ENCODE measurements at regions not wholly inside any gene's neighbourhood (a gene's known extent, or its start where the extent isn't known, plus 50 kb on each side); places are given as distances from the start of the nearest gene placed in this dataset.

DNA sequence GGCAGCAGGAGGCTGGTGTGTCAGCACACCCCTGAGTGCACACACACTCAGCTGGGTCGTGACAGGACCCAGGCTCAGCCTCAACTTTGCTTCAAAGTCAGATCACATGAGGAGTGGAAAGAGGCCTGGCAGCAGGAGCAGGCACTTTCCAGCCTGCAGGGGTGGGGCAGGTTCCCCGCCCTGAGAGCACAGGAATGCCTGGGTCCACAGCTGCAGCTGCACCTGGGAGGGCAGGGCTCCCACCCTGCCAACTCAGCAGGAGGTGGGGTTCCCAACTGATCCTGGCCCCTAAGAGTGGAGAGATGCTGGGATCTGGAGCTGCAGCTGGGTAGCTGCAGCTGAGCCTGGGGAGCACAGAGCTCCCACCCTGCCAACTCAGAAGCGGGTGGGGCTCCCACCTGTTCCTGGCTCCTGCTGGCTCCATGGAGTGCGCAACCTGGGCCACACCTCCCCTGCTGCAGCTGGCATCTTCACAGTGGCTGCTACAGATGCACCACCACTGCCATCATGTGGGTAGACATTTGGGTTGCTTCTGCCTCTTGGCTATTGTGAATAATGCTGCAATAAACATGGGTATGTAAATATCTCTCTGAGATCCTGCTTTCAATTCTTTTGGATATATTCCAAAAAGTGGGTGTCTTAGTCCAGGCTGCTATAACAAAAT is 415.4 kb downstream of the TTLL7 start:
- TF ChIP-seq, protein P1, sequence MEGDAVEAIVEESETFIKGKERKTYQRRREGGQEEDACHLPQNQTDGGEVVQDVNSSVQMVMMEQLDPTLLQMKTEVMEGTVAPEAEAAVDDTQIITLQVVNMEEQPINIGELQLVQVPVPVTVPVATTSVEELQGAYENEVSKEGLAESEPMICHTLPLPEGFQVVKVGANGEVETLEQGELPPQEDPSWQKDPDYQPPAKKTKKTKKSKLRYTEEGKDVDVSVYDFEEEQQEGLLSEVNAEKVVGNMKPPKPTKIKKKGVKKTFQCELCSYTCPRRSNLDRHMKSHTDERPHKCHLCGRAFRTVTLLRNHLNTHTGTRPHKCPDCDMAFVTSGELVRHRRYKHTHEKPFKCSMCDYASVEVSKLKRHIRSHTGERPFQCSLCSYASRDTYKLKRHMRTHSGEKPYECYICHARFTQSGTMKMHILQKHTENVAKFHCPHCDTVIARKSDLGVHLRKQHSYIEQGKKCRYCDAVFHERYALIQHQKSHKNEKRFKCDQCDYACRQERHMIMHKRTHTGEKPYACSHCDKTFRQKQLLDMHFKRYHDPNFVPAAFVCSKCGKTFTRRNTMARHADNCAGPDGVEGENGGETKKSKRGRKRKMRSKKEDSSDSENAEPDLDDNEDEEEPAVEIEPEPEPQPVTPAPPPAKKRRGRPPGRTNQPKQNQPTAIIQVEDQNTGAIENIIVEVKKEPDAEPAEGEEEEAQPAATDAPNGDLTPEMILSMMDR (conservative IDR thresholded peaks at IDR 0.05): peak; percentile 26; the same call in 1 of the 2 replicates
- TF ChIP-seq ZFX (IDR thresholded peaks at IDR 0.05): no peak

All from C4-2B (cell line).